Liver (tissue), 8 donors: ENCODE measurements at regions not wholly inside any gene's neighbourhood (a gene's known extent, or its start where the extent isn't known, plus 50 kb on each side); places are given as distances from the start of the nearest gene placed in this dataset.

Experiments
- DNase-seq: peaks from one replicate; pipeline ENCODE4 v3.0.0-alpha.2; 2017; ENCODE audit warnings: low spot score
- H3K27ac ChIP-seq, 2 donors: one replicate each; pipeline ENCODE4 v1.7.0; 2013; ENCODE audit warnings: inconsistent platforms in 2 of 2, low read length in 2 of 2, control low read depth in 1 of 2, low read depth in 1 of 2, mild to moderate bottlenecking in 1 of 2
- H3K27me3 ChIP-seq, 4 donors: one replicate each; pipeline versions ENCODE4 v1.6.1 to v1.7.0; 2013; ENCODE audit warnings: low read length in 3 of 4, inconsistent platforms in 1 of 4, mild to moderate bottlenecking in 1 of 4, moderate library complexity in 1 of 4; ENCODE audit not compliant: control insufficient read depth in 4 of 4, insufficient read depth in 4 of 4
- H3K36me3 ChIP-seq, 4 donors: one replicate each; pipeline versions ENCODE4 v1.6.1 to v1.7.0; 2013; ENCODE audit warnings: low read length in 3 of 4, mild to moderate bottlenecking in 3 of 4, low read depth in 1 of 4, moderate library complexity in 1 of 4; ENCODE audit not compliant: control insufficient read depth in 4 of 4, insufficient read depth in 3 of 4
- H3K4me1 ChIP-seq, 4 donors: one replicate each; pipeline versions ENCODE4 v1.6.1 to v1.7.0; 2013; ENCODE audit warnings: low read length in 3 of 4, mild to moderate bottlenecking in 3 of 4, moderate library complexity in 1 of 4; ENCODE audit not compliant: control insufficient read depth in 4 of 4, insufficient read depth in 4 of 4
- H3K4me3 ChIP-seq, 3 donors: one replicate each; pipeline versions ENCODE4 v1.6.1 to v1.7.0; 2013; ENCODE audit warnings: low read length in 3 of 3, control low read depth in 1 of 3, low read depth in 1 of 3, mild to moderate bottlenecking in 1 of 3
- H3K9ac ChIP-seq, 2 donors: one replicate each; pipeline ENCODE4 v1.7.0; 2013; ENCODE audit warnings: low read length in 2 of 2, mild to moderate bottlenecking in 2 of 2, moderate library complexity in 2 of 2, control low read depth in 1 of 2, low read depth in 1 of 2
- H3K9me3 ChIP-seq, 4 donors: one replicate each; pipeline versions ENCODE4 v1.6.1 to v1.7.0; 2013; ENCODE audit warnings: low read length in 3 of 4; ENCODE audit not compliant: control insufficient read depth in 4 of 4
- FOXA1 ChIP-seq: IDR thresholded peaks from 2 replicates; pipeline ENCODE4 v1.6.1; 2016; ENCODE audit warnings: antibody characterized with exemption
- FOXA2 ChIP-seq: IDR thresholded peaks from 2 replicates; pipeline ENCODE4 v1.6.1; 2016; ENCODE audit warnings: antibody characterized with exemption
- HNF4G ChIP-seq: IDR thresholded peaks from 2 replicates; pipeline ENCODE4 v1.6.1; 2016; ENCODE audit warnings: antibody characterized with exemption
- NR2F2 ChIP-seq: IDR thresholded peaks from 2 replicates; pipeline ENCODE4 v1.6.1; 2016; ENCODE audit warnings: antibody characterized with exemption
- RAD21 ChIP-seq, 2 donors: IDR thresholded peaks; 2 replicates each; pipeline ENCODE4 v1.6.1; 2016; ENCODE audit warnings: antibody characterized with exemption in 2 of 2, mild to moderate bottlenecking in 2 of 2
- SP1 ChIP-seq: IDR thresholded peaks from 2 replicates; pipeline ENCODE4 v1.6.1; 2018; ENCODE audit warnings: antibody characterized with exemption, mild to moderate bottlenecking
- TAF1 ChIP-seq: conservative IDR thresholded peaks from 2 replicates; pipeline ENCODE4 v1.6.1; 2016; ENCODE audit warnings: antibody characterized with exemption, mild to moderate bottlenecking
- YY1 ChIP-seq: IDR thresholded peaks from 2 replicates; pipeline ENCODE4 v1.6.1; 2016; ENCODE audit warnings: antibody characterized with exemption, mild to moderate bottlenecking
- WGBS: extraction: QIAGEN DNeasy Blood & Tissue Kit; methylation state at CpG from one replicate; pipeline ENCODE4 v1.1.7; 2013; 5-methylcytosine and 5-hydroxymethylcytosine counted together
- TF ChIP-seq, protein P1 (sequence below): IDR thresholded peaks from 2 replicates; pipeline ENCODE4 v1.6.1; 2016; ENCODE audit warnings: antibody characterized with exemption
- TF ChIP-seq, protein P2 (sequence below): IDR thresholded peaks from 2 replicates; pipeline ENCODE4 v1.6.1; 2016; ENCODE audit warnings: antibody characterized with exemption, mild to moderate bottlenecking
- TF ChIP-seq, protein P3 (sequence below): IDR thresholded peaks from 2 replicates; pipeline ENCODE4 v1.6.1; 2016; ENCODE audit warnings: antibody characterized with exemption
- TF ChIP-seq, protein P4 (sequence below): fragments of 150-350 bp; IDR thresholded peaks from 2 replicates; pipeline ENCODE4 v1.5.1; 2017; ENCODE audit warnings: improper control_type of control experiment, low read depth, low read length; ENCODE audit not compliant: missing input control
- donor health status: healthy.
- donor health status: healthy.
- donor health status: healthy.
- donor health status: healthy.
- donor health status: healthy.

DNA sequence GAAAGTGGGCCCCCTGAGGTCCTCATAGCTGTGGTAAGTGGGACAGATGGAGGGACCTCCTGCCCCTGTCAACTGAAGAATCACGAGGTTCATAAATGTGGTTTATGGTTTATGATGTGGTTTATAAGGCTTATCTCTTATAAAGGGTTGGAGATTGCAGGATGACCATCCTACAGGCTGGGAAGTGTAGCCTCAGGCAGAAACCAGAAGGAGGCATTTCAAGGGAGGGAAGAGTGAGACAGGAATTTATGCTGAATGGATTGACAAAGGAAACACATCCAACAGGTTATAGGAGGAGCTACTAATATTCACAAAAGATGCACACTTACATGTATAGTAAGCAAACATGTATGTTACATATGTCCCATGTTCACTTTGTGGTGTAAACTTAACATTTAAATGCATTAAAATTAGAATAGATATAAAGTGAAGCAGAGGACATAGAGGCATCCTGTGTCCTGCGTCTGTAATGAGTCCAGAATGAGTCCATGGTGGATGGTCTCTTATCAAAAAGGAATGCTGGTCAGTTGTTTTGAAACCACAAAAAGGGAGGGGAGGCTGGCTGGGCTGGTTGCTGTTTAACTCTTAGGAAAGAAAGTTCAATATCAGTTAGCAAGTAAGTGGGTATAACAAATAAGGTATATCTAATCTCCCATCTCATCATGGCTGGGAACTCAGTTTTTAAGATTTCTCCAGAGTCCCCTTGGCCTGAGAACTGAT is 149.0 kb upstream of the RMST start:
- no peak overlapping the region for H3K9ac ChIP-seq
- H3K4me3 ChIP-seq = no peak overlapping the region
- TF ChIP-seq, protein P1, sequence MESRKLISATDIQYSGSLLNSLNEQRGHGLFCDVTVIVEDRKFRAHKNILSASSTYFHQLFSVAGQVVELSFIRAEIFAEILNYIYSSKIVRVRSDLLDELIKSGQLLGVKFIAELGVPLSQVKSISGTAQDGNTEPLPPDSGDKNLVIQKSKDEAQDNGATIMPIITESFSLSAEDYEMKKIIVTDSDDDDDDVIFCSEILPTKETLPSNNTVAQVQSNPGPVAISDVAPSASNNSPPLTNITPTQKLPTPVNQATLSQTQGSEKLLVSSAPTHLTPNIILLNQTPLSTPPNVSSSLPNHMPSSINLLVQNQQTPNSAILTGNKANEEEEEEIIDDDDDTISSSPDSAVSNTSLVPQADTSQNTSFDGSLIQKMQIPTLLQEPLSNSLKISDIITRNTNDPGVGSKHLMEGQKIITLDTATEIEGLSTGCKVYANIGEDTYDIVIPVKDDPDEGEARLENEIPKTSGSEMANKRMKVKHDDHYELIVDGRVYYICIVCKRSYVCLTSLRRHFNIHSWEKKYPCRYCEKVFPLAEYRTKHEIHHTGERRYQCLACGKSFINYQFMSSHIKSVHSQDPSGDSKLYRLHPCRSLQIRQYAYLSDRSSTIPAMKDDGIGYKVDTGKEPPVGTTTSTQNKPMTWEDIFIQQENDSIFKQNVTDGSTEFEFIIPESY = no peak
- TF ChIP-seq HNF4G (no peak), NR2F2 (no peak), TAF1 (no peak), SP1 (no peak), YY1 (no peak), FOXA2 (no peak), RAD21 (IDR thresholded peaks at IDR 0.05) (no peak), FOXA1 (no peak)
- TF ChIP-seq, protein P2, sequence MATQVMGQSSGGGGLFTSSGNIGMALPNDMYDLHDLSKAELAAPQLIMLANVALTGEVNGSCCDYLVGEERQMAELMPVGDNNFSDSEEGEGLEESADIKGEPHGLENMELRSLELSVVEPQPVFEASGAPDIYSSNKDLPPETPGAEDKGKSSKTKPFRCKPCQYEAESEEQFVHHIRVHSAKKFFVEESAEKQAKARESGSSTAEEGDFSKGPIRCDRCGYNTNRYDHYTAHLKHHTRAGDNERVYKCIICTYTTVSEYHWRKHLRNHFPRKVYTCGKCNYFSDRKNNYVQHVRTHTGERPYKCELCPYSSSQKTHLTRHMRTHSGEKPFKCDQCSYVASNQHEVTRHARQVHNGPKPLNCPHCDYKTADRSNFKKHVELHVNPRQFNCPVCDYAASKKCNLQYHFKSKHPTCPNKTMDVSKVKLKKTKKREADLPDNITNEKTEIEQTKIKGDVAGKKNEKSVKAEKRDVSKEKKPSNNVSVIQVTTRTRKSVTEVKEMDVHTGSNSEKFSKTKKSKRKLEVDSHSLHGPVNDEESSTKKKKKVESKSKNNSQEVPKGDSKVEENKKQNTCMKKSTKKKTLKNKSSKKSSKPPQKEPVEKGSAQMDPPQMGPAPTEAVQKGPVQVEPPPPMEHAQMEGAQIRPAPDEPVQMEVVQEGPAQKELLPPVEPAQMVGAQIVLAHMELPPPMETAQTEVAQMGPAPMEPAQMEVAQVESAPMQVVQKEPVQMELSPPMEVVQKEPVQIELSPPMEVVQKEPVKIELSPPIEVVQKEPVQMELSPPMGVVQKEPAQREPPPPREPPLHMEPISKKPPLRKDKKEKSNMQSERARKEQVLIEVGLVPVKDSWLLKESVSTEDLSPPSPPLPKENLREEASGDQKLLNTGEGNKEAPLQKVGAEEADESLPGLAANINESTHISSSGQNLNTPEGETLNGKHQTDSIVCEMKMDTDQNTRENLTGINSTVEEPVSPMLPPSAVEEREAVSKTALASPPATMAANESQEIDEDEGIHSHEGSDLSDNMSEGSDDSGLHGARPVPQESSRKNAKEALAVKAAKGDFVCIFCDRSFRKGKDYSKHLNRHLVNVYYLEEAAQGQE = no peak
- TF ChIP-seq, protein P3, sequence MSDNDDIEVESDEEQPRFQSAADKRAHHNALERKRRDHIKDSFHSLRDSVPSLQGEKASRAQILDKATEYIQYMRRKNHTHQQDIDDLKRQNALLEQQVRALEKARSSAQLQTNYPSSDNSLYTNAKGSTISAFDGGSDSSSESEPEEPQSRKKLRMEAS = no peak
- 43% methylated on average over 2 of the region's 2 CpGs for WGBS
- H3K36me3 ChIP-seq = no peaks in the 10 kb centered on the region
- DNase-seq = no peak
- H3K9me3 ChIP-seq = no peaks in the 10 kb centered on the region
- no peak overlapping the region for H3K27ac ChIP-seq
- H3K4me1 ChIP-seq = no peaks in the 10 kb centered on the region
- peaks cover 0 to 10% (median 0%) of the 10 kb centered on the region in 4 donors for H3K27me3 ChIP-seq

DNA sequence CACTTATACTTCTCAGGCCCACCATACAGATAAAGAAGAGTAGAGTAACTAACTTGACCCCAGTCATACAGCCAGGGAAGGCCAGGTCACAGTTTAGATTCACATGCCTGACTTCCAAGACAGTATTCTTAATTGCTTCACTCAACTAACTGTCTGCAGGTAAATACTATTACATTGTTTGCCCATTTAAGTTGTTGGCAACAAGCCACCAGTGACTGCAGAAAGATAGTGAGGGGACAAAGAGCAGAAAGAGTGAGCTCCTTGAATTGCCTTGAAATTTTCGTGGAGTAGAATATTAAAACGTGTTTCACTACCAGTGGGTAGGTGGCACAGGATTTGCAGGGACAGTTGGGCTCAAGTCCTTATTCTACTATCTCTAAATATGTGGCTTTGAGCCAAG is 146.3 kb upstream of the RMST start:
- H3K4me3 ChIP-seq = no peak overlapping the region
- no peak for DNase-seq

More for the DNA sequence above, 146.3 kb upstream of the RMST start:
- TF ChIP-seq, protein P3 = no peak
- TF ChIP-seq NR2F2 (no peak), TAF1 (no peak)
- TF ChIP-seq, protein P4, sequence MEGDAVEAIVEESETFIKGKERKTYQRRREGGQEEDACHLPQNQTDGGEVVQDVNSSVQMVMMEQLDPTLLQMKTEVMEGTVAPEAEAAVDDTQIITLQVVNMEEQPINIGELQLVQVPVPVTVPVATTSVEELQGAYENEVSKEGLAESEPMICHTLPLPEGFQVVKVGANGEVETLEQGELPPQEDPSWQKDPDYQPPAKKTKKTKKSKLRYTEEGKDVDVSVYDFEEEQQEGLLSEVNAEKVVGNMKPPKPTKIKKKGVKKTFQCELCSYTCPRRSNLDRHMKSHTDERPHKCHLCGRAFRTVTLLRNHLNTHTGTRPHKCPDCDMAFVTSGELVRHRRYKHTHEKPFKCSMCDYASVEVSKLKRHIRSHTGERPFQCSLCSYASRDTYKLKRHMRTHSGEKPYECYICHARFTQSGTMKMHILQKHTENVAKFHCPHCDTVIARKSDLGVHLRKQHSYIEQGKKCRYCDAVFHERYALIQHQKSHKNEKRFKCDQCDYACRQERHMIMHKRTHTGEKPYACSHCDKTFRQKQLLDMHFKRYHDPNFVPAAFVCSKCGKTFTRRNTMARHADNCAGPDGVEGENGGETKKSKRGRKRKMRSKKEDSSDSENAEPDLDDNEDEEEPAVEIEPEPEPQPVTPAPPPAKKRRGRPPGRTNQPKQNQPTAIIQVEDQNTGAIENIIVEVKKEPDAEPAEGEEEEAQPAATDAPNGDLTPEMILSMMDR = no peak
- no peak overlapping the region for H3K9ac ChIP-seq
- H3K27me3 ChIP-seq = peaks cover 0 to 5% (median 0%) of the 10 kb centered on the region in 4 donors
- no peak overlapping the region for H3K27ac ChIP-seq
- H3K9me3 ChIP-seq = no peaks in the 10 kb centered on the region
- H3K4me1 ChIP-seq = no peaks in the 10 kb centered on the region
- no peaks in the 10 kb centered on the region for H3K36me3 ChIP-seq
- WGBS = 67% methylated on average over 2 of the region's 2 CpGs
